GM19324 (cell line): ENCODE measurements at regions not wholly inside any gene's neighbourhood (a gene's known extent, or its start where the extent isn't known, plus 50 kb on each side); places are given as distances from the start of the nearest gene placed in this dataset.

ENCODE experiments used
- ATAC-seq: cut with Tn5 transposase; IDR thresholded peaks from one replicate; pipeline ENCODE4 v1.9.1; 2021; ENCODE audit warnings: mild to moderate bottlenecking, moderate library complexity; ENCODE audit not compliant: unreplicated experiment, low FRiP score

DNA sequence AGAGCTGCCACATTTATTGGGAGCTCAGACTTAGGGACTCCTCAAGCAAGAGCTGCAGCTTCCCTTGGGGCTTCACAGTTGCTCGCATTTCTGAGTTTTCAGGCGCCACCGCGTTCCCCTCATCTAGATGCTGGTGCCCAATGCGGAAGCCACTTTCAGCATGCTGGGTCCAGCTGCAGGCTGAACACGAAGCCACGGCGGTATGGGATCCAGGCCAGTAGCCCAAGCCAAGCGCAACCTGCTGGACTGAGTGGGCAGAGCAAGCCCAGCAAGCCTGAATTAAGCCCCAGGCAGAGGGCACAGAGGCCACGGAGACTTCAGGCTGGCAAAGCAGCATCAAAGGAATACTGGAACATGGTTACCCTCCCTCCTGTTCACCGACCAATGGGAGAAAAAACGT, 391.5 kb downstream of the HTR1A start:
- ATAC-seq, result no peak

DNA sequence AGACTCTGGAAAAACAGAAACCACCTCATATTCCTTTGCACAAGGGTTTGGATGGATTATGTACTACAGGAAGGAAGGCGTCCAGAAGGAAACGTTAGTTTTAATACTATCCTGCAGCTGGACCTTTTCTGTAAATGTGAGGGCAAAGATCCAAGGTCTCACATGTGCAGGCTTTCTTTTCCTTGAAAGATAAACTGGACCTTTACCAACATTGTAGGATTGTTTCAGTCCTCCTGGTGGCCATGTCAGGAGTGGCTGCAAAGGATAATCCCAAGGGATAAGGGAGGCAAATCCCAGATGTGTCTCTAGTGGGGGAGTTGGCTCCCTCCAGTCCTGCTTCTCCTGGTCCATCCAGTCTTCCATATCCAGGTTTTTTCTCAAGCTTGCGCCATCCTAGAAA, 397.5 kb downstream of the HTR1A start:
- no peak for ATAC-seq

DNA sequence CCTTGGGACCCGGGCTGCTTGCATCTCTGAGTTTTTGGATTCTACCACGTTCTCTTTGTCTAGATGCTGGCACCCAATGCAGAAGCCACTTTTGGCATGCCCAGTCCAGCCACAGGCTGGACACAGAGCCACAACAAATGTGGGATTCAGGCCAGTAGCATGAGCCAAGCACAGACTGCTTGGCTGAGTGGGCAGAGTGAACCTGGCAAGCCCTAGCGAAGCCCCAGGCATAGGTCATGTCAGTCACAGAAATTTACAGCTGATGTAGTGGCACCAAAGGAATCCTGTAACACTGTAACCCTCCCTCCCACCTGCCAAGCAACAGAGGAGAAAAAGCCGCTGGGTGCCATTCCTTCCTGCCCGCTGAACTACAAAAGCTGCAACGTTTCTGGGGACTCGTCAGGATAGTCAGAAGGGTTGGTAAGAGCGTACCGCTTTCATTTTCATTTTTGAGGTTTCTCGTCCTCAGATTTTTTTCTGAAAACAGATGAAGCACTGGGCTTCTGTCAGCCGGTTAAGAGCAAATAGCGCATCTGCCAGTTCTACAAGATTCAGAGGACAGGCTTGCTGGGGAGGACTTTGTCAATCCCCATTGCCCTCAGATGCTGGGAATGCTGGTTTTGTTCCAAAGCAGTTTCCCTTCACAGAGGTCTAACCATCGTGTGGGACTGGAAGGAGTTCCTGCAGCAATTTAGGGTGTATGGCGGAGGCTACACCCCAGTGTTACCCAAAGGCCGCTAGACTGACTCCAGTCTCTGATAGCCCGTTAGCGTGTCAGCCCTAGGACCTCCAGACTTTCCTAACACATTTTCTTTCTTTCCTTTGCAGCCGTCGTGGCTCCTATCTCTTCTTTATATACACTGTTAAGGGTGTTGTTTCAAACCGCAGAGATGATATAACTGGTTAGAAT, 399.0 kb downstream of the HTR1A start:
- ATAC-seq, result no peak

DNA sequence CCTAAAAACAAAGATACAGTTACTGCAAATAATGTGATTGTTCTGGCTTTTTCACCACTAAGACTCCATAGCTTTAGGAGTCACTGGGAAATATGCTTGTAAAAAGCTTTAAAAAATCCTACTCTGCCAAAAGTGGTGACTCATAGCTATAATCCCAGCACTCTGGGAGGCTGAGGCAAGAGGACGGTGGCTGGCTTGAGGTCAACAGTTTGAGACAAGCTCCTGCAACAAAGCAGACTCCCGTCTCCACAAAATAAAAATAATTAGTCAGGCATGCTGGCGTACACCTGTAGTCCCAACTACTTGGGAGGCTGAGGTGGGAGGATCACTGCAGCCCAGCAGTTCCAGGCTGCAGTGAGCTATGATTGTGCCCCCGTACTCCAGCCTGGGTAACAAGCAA, 406.4 kb downstream of the HTR1A start:
- no peak for ATAC-seq

DNA sequence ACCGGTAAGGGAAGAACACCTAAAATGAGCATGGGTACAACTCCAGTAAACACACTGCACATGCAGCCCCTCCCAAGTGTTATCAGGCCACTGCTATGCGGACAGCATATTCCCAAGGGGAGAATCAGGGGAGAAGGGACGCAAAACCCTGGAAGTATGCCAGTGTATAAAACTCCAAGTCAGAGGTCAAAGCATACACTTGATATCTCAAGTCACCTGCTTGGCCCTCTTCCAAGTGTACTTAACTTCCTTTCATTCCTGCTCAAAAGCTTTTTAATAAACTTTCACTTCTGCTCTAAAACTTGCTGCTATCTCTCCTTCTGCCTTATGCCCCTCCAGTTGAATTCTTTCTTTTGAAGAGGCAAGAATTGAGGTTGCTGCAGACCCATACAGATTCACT, 408.1 kb downstream of the HTR1A start:
- no peak for ATAC-seq

DNA sequence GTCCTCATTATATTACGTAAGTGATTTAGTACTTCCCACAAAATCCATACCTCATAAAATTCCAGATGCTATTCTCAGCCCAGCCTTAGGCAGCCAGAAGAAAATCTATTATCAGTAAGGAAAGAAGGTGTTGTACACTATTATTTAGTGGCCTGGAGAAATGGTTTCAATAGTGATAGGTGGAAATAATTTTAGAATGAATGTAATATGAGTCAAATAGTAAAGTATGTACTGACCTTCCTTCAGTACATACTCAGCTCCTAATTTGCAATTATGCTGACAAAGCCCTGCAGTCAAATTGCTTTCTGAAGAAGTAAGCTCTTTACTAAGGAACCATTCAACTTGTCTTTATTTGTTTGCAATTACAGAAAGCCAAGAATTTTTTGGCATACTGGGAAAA, 409.2 kb downstream of the HTR1A start:
- no peak for ATAC-seq

DNA sequence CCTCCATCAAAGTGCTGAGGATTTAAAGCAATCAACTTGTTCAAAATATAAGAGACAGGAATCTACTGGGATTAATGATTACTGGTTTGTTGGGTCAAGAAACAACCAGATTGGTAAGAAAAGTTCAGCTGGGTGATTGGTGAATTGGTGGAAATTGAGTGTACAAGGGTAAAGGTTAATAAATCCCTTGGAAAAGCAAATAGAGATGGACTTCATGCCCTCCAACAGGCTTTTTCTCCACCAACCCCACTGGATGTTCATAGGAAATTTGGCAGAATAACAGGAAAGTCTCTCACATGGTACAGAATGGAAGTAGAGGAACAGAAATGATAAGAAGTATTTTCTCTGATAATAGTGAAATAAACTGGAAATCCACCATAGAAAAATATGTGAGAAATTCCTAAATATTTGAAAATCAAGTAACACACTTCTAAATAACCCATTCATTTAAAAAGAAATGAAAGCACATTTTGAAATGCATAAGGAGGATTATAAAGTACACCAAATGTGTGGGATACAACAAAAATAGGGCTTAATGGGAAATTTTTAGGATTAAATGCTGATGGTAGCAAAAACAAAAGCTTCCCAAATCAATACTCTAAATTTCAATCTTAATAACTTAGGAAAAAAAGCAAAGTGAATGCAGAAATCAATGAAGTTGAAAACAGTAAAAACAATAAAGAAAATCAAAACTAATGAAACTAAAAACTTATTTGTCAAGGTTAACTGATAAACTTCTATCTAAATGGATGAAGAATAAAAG, 426.2 kb downstream of the HTR1A start:
- ATAC-seq, result no peak

DNA sequence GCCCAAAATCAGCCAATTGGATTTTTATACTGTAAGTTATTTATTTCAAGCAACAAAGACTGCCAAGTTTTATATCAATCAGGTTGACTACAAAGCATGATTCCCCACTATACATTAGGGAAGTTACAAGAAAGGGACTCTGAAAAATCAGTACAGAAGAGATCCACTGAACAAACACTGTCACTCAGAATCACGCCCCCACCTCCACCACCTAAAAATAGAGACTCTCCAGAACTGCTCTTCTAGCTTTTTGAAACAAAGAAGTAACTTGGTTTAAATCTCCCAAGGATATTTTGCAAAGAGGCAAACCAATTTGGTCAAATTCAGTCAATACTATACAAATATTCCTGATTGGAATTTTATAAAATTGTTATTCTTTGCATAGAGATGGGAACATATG, 438.0 kb downstream of the HTR1A start:
- ATAC-seq, result no peak

DNA sequence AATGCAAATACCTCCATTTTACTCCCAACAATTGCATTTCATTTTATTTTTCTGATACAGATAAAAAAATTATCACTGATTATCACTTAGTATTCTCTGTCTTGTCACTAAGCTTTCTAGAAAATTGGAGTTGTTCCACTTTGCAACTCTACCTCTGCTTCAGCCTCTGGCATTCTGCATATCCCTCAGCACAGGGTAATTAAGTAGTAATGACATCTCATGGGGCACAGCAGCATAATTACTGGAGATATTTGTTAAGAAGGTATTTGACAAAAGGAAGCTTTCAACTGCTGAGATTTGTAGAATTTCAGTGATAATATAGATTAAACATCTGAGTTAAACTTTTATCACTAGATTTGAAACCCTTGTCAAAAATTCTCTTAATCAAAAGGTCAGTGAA, 446.2 kb downstream of the HTR1A start:
- ATAC-seq, result no peak

DNA sequence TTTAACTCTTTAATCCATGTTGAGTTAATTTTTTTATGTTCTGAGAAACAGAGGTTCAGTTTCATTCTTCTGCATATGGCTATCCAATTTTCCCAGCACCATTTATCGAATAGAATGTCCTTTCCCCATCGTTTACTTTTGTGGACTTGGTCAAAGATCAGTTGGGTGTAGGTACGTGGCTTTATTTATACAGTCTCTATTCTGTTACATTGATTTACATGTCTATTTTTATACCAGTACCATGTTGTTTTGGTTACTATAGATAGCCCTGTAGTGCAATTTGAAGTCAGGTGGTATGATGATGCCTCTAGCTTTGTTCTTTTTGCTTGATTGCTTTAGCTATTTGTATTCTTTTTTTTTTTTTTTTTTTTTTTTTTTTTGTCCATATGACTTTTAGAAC, 462.0 kb downstream of the HTR1A start:
- ATAC-seq, result no peak

DNA sequence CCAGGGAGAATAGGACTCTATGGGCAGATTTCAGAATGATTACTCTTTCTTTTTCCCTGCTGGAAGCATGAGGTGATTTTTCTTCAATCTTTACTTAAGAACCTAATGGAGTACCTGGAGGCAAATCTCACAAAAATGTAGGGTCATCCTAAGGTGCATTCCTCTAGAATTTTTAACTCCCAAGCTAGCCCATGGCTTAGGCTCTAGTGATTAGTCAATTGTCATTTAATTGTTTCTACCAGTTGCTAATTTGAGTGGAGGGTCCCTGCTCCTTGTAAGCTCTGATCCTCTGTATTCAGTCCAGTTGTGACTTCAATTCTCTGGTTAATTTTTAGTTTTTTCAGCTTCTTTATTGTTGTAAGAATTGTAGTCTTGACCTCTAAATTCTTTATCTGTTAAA, 467.0 kb downstream of the HTR1A start:
- no peak for ATAC-seq

DNA sequence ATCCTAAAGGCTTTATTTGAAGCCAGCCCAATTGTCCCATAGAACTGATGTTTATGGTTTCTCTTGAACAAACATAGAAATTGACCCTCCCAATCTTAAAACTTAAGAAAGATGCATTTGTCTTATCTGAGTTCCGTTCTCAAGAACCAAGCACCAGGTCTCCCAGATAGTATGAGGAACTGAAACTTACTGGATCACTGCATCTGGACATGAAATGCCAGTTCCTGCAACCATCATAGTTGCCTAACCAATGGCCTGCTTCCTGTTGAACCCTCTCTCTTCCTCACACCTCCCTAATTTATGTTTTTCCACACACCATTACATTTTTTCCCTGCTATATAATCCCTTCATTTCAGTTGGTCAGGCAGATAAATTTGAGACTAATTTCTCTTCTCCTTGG, 478.9 kb downstream of the HTR1A start:
- no peak for ATAC-seq

DNA sequence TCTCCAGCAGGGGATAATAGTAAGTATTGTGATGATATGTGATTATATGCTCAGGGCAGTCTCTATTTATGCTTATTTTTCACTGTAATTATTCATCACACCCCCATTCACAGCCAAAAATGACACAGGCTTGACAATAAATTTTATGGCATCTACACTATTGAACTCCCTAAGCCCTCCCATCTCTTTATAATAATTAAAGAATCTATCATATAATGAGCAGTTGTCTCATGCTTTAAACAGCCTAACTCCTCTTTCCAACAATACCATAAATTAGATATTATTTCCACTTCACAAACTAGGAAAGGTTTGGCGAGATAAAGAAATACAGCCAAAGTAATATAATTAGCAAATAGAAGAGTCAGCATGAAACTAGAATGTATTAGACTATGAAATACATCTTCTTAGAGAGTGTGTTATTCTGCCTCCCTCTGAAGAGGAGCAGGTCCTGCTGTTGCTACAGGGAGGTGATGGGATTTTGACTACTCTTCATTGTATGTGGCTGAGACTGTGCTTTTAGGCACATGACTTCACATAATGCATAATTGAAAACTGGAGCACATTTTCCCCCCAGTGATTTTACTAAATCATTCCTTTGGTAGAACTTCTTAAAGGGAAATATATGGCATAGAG, 488.8 kb downstream of the HTR1A start:
- no peak for ATAC-seq

DNA sequence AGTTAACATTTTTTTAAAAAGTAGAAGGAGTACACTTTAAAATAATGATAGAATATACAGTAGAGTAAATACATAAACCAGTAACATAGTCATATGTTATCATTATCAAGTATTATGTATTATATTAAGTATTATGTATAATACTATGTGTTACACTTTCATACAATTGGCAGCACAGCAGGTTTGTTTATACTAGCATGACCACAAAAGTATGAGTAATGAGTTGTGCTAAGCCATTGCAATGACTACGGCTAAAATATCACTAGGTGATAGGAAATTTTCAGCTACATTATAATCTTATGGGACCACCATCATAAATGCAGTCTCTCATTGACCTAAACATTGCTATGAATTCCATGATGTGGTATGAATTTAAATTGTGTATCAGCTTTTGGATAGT, 506.0 kb downstream of the HTR1A start:
- no peak for ATAC-seq

DNA sequence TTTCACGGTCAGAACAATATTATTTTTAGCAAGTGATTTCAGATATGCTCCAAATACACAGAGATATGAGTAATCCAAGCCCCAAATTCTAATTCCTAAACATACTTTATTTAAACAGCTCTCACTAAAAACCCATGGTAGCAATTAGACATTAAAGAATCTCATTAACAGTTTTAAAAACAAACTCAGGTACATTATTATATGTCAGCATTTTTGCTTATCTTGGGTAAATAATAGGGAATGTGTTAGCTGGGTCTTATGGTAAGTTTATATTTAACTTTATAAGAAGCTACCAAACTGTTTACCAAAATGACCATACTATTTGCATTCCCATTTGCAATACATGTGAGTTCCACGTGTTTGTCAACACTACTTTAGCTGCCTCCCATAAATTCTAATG, 511.1 kb downstream of the HTR1A start:
- ATAC-seq, result no peak

DNA sequence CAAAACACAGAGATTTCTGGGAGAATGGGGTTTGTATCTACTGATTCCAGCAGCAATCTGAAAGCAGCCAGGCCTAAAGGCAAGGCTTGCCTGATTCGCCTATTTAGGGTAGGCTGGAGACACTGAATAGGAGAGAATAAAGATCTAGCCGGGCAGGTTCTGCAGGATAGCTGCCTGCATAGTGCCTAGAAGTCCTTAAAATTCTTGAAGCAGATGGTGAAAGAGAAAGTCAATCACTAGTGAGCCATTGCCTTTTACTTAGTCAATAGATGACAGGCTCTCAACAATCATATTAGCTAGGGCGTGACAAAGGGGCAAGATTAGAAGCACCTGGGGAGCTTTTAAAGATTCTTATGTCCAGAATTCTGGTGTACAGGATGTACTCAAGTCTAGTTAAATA, 522.7 kb downstream of the HTR1A start:
- ATAC-seq, result no peak

DNA sequence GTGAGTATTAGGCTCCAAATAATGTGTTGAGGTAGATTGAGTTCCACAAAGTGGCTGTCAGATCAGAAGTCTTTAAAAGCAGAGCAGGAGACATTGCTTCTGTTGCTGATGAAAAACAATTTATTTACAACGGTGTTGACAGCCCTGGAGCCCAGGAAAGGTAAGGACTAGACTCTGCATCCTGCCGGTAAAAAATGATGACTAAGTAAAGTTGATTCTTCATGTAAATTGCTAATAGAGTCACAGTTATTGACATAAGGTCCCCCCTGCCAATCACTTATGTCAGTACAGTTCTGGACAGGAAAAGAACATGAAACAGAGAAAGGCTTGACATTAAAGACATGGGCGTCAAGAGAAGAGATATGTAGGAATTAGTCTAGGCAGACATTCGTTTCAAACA, 552.5 kb downstream of the HTR1A start:
- no peak for ATAC-seq

DNA sequence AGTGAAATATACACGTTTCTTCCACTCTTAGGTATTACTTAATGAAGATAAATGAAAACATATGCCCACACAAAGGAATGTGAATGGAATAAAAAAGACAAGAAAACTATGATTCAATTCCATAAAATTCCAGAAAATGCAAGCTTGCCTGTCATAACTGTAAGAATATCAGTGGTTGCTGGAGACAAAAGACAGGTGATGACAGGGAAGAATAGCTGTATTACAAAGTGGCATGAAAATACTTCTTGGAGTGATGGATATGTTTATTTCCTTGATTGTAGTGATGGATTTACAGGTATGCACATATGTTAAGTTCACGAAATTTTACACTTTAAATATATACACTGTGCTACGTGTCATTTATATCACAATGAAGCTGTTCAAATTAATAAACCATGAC, 553.3 kb downstream of the HTR1A start:
- ATAC-seq, result no peak

DNA sequence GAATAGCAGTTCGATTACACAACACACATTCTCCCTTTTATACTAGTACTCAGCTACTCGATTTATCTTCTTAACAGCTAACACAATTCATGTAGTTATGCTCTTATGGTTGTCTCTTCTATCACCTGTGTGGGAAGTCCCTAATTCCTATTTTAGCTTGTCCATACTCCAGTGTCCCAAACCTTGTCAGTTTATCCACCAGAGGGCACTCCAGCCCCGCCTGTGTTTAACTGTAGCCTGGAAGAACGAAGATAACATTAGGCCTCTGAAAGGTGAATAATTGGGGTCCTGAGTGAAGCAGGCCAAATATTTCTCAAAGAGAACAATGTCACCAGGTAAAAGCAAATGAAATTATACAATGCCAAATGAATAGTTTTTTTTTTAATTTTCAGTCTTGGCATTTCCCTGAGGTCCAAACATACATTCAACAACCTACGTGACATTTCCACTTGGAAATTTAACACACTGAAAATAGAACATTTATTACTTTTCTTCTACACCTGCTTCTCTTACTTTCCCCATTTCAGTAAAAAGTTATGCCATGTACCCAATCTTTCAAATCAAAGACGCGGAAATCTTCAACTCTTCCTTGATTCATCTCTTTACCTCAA, 560.7 kb downstream of the HTR1A start:
- peak; percentile 77 for ATAC-seq

DNA sequence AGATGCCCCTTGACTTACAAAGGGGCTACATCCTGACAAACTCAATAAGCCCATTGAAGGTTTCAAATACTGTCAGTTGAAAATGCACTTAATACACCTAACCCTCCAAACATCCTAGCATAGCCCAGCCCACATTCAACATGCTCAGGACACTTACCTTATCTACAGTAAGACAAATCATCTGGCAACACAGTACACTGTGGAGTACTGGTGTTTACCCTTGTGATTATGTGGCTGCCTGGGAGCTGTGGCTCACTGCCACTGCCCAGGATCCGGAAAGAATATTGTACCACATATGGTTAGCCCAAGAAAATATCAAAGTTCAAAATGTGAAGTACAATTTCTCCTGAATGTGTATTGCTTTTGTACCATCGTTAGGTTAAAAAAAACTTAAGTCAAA, 562.2 kb downstream of the HTR1A start:
- ATAC-seq, result no peak

DNA sequence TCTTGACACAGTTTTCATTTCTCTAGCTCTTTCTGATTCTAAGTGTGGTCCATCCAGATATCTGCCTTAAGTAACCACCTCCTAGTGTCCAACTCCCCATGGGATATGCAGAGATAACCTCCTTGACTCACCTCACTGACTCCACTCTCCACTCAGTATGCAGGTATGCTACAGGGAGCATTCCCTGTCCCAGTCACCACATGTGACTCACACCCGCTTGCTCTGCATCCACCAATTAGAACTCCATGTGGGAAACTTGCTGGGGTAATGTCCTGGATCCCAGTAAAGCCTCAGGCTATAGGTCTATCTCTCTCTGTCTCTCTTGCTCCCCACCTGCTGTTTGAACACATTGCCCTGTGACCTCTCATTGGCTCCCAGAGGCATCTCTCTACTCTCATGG, 563.9 kb downstream of the HTR1A start:
- no peak for ATAC-seq
